ENCODE measurements at regions not wholly inside any gene's neighbourhood (a gene's known extent, or its start where the extent isn't known, plus 50 kb on each side); places are given as distances from the start of the nearest gene placed in this dataset.

DNA sequence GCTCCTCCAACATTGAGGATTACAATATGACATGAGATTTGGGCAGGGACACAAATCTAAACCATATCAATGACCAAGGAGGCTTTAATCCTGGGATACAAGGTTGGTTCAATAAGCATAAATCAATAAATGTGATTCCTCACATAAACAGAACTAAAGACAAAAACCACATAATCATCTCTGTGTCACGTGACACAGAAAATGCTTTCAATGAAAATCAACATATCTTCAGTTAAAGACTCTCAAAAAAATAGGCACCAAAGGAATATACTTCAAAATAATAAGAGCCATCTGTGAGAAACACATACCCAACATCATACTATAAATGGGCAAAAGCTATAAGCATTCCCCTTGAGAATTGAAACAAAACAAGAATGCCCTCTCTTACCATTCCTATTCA is 604.9 kb downstream of the SEMA5A start:
- TF ChIP-seq CTCF (optimal IDR thresholded peaks at IDR 0.05 in 1 of 3, IDR thresholded peaks at IDR 0.05 in 1 of 3, conservative IDR thresholded peaks at IDR 0.05 in 1 of 3; ENCODE audit: extremely low read depth in 1 of 3, insufficient read depth in 2 of 3, low read length in 3 of 3) (no peak), EZH2 (IDR thresholded peaks at IDR 0.05; ENCODE audit: low read length) (no peak)

Measured in keratinocyte (primary cell).